Activated T-cell treated with anti-CD3 and anti-CD28 coated beads for 24 hours (primary cell): ENCODE measurements at regions not wholly inside any gene's neighbourhood (a gene's known extent, or its start where the extent isn't known, plus 50 kb on each side); places are given as distances from the start of the nearest gene placed in this dataset.
"Not testable (repeated sequence)": the region's sequence is repeated elsewhere in the genome, so short reads cannot be mapped to it uniquely, and the experiment has no call there.

Experiments
- DNase-seq: peaks from one replicate; pipeline ENCODE4 v3.0.0-alpha.2; 2020; ENCODE audit warnings: low read depth

DNA sequence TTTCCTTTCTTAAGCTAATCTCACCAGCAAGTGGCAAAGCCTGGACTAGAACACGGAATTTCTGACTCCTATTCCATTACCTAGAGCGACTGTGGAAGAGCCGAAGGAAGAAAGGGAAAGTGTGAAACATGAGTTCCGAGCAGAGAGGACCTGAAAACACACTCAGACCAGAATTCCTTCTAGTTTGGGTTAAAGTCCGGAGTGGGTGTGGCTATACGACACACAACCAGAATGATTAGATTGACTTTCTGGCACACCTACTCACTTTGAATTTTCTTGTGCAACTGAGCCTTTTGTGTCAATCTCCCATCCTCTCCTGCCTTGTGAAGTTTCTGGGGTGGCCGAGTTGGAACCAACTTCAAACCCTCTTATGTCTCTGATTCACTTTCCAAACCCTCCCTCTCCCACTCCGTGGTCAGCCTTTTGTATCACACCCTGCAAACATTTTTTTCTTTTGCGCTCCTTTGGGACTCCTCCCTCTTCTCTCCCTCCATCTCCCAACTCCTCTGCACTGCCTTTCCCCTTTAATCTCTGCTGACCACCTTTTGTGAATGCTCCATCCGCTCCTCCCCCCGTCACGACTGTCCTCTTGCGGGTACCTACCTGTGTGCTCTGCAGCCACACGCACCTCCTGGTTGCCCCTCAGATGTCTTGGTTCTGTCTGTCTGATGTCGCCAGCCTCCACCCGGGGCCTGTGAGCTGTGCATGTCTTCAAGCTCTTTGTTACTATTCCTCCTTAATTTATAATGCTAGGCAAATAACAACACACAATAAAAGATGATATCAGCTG, 86.3 kb upstream of the BLID start:
- DNase-seq = no peak

DNA sequence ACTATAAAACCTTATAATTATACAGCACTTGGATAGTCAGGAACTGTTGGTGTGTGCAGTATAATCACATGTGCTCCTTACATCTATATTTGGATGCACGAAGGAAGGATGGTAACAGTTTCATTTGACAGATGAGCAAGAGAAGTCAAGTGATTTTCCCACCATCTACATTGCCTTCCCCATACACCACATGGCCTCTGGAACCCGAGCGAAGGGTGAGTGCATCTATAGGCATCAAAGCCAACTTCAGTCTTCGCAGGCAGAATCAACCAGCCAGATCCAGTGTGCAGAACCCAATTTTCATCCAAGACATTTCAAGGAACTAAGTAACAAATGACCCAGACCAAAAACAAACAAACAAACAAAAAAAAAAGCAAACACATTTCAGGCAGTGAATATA, 85.1 kb upstream of the BLID start:
- no peak for DNase-seq

DNA sequence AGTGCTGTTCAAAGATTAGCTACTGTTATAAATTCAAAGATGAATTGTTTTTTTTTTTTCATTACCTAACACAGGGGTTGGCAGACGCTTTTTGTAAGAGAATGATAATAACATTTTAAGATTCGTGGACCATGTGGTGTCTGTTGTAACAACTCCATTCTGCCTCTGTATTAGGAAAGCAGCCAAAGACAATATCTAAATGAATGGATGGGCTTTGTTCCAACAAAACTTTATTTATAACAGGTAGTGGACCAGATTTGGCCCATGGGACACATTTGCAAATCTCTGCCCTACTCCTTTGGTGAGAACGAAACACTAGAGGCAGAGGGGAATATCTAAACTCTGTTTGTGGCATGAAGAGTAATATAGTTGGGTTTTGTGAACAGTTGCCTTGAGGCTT, 83.6 kb upstream of the BLID start:
- DNase-seq = no peak

DNA sequence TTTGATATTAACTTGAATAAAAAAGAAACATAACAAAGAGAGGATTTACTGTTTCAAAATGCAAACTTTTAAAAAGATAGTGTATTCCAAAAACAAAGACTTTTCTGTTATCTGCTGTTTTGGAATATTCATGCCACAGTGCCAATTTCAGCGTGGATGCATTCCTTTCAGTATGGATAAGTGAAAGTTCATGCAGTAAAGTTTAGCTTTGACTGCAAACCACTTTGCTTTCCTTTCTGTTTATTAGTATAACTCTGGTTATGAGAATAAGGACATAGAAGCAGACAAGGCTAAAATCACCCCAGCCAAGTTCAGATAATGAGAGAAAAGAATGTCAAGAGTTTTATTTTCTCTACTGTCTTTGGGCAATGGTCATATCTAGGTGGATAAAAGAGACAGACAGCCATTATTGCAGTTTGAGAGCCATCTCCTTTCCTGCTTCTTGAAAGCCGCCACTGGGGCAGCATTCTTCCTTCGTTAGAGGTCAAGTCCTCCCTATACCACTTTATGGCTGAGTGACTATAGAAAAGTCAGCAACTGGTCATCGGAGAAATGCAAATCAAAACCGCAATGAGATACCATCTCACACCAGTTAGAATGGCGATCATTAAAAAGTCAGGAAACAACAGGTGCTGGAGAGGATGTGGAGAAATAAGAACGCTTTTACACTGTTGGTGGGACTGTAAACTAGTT, 82.4 kb upstream of the BLID start:
- no peak for DNase-seq

DNA sequence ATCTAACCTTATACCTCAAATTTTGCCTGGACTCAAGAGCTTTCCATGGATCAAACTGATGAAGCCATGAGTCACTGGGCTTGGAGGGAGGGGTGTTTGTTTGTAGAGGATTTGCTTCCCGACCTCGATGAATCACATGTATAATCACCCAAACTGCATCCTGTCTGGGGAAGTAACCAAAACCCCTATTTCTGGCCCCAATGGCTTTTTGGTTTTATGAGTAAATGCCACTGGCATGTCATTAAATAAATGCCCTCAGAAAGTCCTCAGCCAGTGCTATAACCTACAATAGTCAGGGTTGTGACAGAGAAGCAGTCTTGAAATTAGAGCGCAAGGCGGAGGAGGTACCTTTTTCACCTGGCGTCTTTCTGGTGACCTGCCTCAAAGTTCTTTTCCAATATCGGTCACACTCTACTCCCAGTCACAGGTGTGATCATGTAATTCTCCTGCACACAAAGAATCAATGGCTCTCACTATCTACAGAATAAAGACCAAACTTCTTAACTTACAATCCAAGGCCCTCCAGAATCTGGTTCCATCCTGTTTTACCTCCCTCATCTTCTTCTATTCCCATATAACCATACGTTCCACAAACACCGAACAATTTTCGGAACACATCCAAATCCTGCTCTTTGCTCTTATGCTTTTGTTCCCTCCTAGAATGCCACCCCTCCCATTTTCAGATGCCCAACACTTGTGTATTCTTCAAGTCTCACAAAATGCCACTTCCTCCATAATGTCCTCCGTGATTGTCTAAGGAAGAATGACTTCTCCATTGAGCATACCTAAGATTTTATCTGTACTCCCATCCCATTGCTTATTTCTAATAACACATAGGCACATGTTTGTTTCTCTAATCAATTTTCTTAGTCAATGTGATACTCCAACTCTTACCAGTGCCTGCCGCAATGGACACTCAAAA, 81.3 kb upstream of the BLID start:
- no peak for DNase-seq

DNA sequence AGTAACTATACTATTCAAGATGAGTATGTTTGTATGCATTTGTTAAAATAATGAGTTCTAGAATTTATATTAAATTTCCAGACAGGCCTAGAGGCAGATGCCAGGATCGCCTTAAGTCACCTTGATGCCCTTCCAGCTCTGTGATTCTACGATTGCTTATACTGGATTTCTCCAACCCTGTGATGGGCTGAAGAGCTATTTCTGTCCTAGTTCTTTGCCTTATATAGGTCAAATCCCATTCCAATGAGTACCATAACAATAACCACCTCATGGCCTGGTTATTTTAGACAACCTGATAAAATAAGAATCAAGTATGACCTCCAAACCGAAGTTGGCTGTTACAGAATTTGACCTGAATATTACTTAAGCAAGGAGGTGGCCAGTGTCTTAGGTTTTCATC, 79.8 kb upstream of the BLID start:
- DNase-seq = no peak

DNA sequence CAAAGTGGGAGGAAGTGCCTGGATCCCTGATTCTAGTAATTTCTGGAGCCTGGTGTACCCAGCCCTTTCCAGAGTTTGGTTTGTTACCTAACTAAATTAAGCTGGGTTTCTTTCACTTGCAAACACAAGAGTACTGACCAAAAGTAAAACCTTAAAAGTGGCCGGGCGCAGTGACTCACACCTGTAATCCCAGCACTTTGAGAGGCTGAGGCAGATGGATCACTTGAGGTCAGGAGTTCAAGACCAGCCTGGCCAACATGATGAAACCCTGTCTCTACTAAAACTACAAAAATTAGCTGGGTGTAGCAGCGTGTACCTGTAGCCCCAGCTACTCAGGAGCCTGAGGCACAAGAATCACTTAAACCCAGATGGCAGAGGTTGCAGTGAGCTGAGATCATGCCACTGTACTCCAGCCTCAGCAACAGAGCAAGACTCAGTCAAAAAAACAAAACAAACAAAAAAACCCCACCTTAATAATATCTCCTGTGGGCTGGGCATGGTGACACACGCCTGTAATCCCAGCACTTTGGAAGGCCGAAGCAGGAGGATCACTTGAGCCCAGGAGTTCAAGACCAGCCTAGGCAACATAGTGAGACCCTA, 78.0 kb upstream of the BLID start:
- DNase-seq = not testable (repeated sequence)

DNA sequence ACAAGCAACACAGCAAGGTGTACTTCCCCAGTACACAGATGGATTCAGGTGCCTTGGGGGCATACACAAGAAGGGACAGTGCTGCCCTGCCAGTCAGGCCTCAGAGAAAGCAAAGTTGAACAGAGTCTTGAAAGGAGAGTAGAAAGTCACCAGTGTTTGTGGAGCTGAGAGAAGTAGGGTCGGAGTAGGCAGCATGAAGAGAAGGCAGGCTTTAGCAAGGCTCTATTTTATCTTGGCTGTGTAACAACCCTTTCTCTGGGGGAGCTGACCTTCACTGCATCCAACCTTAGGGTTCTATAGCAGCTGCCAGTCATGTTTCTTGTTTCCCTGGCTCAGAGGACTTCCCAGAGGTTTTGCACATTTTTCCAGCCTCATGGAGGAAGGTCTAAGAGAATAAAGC, 77.4 kb upstream of the BLID start:
- DNase-seq = no peak

DNA sequence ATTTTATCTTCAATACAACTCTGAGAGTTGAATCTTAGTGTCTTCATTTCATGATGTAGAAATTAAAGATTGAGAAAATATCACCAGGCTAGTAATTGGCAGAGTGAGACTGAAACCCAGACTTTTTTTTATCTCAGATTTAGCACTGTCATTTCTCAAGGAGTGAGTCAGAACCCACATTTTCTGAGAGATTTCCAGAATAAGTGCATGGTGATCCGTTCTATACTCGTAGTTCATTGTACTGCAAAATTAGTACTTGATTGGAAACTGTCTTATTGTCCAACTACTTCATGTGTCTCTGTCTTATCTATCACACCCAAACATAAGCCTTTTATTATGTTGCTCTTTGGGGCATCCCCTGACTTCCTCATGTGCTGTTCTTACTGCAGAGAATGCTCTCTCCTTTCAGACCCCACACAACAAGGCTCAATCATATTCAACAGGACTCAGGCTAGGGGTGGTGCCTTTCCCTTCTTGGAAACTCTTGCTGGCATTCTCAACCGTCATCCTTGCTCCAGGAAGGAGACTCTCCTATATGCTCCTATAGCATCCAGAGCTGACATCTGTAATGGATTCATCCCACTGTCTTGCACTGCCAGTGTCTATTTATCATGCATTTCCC, 76.7 kb upstream of the BLID start:
- no peak for DNase-seq

DNA sequence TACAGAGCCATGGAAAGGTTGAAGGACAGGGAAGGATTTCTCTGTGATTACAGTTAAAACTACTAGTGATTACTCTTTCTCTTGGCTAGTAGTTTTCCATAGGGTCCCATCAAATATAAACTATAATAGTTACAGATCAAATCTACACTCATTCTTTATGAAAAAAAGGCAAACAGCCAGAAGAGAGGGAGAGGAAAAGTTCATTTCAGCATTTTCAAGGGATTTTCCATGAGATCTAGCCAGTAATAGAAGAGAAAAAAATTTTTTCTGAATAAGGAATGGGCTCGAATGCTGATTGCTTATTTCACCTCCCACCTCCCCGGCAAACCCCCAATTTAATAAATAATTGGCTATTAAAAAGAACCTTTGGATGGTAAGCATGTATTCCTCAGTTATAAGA, 74.8 kb upstream of the BLID start:
- no peak for DNase-seq

DNA sequence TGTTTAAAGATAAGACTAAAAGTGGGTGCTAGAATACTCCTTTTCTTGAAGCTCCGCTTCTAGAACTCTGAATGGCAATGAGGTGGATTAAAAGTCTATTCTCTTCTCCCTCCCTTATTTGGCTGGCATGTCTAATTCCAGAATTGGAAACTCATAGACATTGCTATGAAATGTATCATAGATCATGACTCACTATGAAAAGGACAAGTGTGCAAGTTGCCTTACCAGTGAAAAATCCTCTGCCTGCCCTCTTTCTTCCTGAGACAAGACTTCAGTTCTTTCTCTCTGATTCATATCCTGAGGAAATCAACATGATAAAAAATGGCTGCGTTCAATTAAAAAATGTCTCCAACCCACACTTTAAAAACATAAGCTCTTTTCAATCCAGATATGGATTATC, 73.2 kb upstream of the BLID start:
- no peak for DNase-seq

DNA sequence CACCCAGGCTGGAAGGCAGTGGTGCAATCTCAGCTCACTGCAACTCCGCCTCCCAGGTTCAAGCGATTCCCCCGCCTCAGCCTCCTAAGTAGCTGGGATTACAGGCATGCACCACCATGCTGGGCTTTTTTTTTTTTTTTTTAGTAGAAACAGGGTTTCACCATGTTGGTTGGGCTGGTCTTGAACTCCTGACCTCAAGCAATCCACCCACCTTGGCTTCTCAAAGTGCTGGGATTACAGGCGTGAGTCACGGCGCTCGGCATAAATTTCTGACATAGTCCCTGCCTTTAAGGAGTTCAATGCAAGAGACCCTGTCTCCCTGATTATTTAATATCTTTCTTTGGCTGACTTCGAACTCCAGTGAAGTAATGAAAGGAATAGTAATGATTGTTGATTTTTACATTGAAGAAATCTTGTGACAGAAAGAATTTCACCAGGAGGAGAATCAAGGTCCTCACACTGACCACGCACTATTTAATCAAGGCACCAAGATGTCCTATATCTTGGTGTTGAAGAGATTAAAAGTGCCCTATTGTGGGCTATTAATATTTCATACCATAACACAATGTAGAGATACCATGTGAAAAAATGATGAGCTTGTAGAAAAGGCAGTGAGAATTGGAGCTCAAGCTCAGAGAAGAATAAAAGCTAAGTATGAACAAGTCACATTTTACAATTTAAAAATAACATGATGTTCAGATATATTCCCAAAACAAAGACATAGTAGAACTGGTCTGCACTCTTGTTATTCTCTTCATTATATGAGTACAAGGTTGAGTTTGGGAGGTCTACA, 71.6 kb upstream of the BLID start:
- no peak for DNase-seq

DNA sequence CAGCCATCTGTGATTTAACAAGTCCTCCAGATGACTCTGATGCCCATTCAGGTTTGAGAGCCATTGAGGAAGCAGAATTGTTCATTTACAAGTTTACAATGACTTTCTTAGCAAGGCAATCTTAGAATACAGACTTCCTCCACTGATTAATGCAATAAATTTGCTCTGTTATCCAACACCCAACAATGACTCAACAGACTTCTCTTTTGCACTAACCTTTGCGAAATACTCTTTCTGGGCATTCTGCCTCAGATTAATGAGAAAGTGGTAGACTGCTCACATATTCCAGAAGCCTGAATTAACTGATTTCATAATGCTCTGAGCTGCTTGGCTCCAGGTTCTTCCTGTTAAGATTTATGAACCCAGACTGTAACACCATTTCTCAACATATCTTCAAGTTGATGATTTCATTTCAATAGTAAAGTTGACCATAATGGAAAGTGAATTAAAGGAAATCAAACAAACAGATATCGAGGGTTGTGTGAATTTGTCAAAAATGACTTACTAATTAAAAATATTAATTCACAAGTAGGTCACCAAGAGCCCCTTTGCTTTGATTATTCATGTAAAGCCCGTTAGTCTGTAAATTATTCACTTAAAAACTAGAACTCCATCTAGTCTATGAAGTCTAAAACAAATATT, 70.5 kb upstream of the BLID start:
- no peak for DNase-seq

DNA sequence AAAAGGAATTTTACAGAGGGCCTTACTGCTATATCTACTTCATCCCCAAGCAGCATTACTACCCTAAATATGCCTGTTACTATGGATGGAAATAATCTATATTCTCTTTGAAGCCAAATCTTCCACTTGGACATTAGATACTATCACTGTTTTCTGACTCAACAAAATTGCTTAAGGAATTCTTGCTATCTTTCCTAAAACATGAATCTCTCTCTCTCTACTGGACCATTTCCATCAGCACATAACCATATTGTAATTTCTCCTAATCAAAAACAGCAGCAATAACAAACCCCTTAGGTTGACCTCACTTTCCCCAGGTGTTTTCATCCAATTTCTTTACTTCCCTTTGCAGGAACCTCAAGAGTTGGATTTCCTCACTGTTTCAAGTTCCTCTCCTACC, 67.9 kb upstream of the BLID start:
- DNase-seq = no peak

DNA sequence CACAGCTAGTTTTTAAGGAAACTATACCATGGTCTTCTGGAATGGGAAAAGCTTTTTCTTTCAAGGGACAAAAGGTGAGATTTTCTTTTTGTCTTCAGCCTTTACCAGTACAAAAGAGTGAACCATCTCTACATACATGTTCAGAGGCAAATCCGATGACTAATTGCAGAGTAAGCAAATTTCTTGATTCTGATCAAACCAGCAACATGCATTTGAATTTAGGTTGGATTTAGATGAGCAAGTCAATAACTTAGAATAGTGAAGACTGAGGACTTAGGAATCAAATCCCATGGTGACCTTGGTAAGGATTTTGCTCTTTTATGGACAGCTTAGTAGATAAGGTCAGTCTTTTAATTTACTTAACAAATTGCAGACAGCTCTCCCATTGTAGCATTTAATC, 65.9 kb upstream of the BLID start:
- no peak for DNase-seq

DNA sequence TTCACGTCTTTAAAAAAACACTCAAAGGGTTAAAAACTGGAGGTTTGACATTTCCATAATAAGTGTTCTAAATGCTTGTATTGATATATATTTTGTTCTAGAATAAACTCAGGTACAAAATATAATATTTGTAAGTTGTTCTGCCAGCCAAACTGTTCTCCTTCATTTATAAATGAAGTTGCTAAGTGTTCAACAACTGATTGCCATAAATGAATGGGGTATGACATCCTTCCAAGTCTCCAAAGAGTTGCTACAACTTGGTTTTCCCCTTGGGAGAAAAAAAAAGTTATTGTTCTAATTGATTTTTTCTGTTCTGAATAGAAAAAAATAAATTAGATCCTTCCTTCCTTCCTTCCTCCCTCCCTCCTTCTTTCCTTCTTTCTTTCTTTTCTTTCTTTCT, 65.4 kb upstream of the BLID start:
- DNase-seq = no peak

DNA sequence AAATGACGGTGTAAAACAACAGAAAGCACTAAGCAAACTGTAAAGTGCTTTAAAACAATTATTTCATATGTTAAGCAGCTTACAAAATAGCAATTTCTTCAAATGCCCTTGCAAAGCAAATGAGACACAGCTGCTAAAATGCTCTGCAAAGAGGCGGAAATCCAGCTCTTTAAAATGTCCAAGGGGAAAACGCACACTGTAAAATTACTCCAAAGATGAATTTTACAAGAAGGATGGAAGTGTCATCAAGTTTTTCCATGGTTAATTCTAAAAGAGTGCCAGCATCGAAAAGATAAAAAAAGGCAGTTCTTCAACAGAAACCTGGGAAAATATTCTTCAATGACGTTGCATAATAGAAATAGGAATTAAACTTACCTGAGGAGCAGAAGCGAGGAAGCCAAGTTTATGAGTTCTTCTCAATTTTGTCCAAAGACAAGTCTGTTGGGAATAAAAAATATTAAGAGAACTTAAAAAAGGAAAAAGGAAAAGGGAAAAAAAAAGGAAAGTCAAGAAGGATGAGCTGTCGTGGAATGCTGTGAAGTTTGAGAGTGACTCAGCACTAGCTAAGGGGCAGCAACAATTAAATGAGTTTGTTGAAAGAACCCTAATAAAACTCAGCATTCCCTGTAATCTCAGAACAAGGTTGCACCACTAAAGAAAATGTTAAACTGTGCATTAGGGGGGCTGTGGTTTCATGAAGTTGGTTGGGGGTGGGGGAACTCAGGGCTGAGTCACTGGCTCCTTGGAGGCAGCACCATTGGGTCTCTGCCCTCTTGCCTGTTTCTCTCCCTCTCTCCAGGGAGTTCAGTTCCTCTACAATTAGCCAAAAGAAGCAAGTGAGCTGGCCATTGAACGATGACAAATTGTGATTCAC, 64.2 kb upstream of the BLID start:
- no peak for DNase-seq

DNA sequence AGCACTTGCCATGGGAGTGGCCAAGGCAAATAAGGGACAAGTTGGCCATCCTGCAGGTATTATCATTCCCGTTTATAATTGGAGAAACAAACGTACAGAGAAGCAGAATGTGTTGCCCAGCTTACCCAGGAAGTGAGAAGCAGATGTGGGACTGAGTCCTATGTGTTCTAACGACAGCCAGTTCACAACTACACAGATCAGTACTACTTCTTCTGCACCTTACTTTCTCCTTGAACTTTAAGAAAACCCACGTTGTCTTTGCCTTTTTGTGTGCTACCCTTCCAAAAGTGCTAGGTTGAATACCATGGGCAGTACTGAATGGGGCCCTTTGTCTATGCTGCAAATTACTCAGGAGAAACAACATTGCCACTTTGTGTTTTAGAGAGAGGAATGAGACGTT, 62.8 kb upstream of the BLID start:
- no peak for DNase-seq

DNA sequence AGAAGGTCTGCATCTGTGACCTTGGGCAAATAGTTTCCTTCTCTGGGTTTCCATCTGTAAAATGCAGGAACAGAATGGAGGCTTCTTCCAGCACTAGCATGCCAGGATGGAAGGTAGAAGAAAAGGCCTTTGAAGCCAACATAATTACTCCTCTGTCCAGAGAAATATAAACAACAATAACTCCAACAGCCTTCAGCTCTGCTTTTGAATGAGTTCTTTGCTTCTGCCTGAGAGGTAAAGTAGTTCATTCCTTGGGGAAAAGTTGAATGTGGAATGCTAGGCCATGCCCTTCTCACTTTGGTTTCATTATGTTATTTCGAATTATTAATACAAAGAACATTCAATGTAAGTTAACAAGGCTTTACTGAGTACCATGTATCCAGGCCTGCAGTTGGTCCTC, 61.2 kb upstream of the BLID start:
- no peak for DNase-seq

DNA sequence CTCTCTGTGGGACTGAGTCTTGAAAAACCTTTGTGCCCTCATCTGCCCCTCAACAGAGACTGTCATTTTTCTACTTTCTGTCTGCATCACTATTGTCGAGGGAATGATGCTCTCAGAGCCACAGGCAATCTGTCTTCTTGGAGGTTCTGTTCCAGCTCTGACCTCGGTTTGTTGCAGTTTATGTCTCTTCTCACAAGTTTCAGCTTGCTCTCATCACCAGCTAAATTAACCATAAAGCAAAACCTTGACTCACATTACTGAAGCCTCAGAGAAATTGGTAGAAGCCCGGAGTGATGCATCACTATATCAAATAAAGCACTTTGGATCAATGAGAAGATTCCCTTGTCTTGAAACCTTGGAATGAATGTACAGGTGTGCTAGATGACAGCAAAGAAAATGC, 60.6 kb upstream of the BLID start:
- no peak for DNase-seq
